CD1c-positive myeloid dendritic cell (primary cell): ENCODE measurements at regions not wholly inside any gene's neighbourhood (a gene's known extent, or its start where the extent isn't known, plus 50 kb on each side); places are given as distances from the start of the nearest gene placed in this dataset.

Experiments
- DNase-seq: peaks from one replicate; pipeline ENCODE4 v3.0.0-alpha.2; 2016; ENCODE audit errors: extremely low spot score

- DNase-seq: no peak
These were observed 428.9 kb downstream of the SIPA1L2 start for GRCh38 chr1:232201024-232201423.

GRCh38 chr1:232196042-232196441 lies 433.9 kb downstream of the SIPA1L2 start:
- DNase-seq: no peak

- no peak for DNase-seq
These were observed 435.5 kb downstream of the SIPA1L2 start for GRCh38 chr1:232194424-232194823.

- DNase-seq: no peak
These were observed 436.5 kb downstream of the SIPA1L2 start for GRCh38 chr1:232193451-232193783.

GRCh38 chr1:232192781-232193450 lies 437.0 kb downstream of the SIPA1L2 start:
- DNase-seq: no peak

- no peak for DNase-seq
These were observed 438.4 kb downstream of the SIPA1L2 start for GRCh38 chr1:232191560-232191959.

GRCh38 chr1:232188318-232188717 lies 441.6 kb downstream of the SIPA1L2 start:
- no peak for DNase-seq

GRCh38 chr1:232186931-232187330 lies 443.0 kb downstream of the SIPA1L2 start:
- no peak for DNase-seq

- DNase-seq: peak; percentile 19
These were observed 445.1 kb downstream of the SIPA1L2 start for GRCh38 chr1:232184561-232185530.

- no peak for DNase-seq
These were observed 446.1 kb downstream of the SIPA1L2 start for GRCh38 chr1:232183802-232184201.

GRCh38 chr1:232183266-232183800 lies 446.6 kb downstream of the SIPA1L2 start:
- no peak for DNase-seq

- no peak for DNase-seq
These were observed 447.7 kb downstream of the SIPA1L2 start for GRCh38 chr1:232182236-232182635.

- DNase-seq: no peak
These were observed 449.2 kb downstream of the SIPA1L2 start for GRCh38 chr1:232180779-232181136.

- no peak for DNase-seq
These were observed 449.8 kb downstream of the SIPA1L2 start for GRCh38 chr1:232179896-232180778.

- no peak for DNase-seq
These were observed 451.7 kb downstream of the SIPA1L2 start for GRCh38 chr1:232178191-232178590.

- DNase-seq: no peak
These were observed 452.5 kb downstream of the SIPA1L2 start for GRCh38 chr1:232177438-232177837.

- DNase-seq: no peak
These were observed 453.7 kb downstream of the SIPA1L2 start for GRCh38 chr1:232176222-232176621.

- DNase-seq: no peak
These were observed 455.6 kb downstream of the SIPA1L2 start for GRCh38 chr1:232174306-232174705.

- DNase-seq: no peak
These were observed 457.4 kb downstream of the SIPA1L2 start for GRCh38 chr1:232172563-232172962.

- no peak for DNase-seq
These were observed 459.0 kb downstream of the SIPA1L2 start for GRCh38 chr1:232170909-232171308.

GRCh38 chr1:232169436-232169835 lies 460.5 kb downstream of the SIPA1L2 start:
- DNase-seq: no peak

- DNase-seq: no peak
These were observed 461.4 kb downstream of the SIPA1L2 start for GRCh38 chr1:232168508-232168907.
